ENCODE measurements at regions not wholly inside any gene's neighbourhood (a gene's known extent, or its start where the extent isn't known, plus 50 kb on each side); places are given as distances from the start of the nearest gene placed in this dataset.

DNA sequence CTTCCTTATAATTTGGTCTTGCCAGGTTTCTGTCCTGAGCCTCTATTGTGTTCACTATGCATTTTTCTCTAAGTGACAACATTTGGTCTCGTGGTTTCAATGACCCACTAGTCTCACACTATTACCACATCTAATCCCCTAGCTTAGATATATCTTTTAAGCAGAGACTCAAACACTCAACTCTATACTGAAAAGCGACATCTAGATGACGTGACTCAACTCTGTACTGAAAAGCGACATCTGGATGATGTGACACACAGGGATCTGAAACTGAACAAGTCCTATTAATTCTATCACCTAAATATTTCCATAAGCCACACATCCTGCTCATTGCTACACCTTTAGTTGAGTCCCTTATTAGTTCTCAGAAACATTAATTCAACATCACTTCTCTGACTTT, 141.7 kb upstream of the MBNL1 start:
- TF ChIP-seq CTCF (IDR thresholded peaks at IDR 0.05; ENCODE audit: borderline replicate concordance, extremely low read depth, low read length, poor library complexity, severe bottlenecking): no peak
- no peak for TF ChIP-seq EZH2 (IDR thresholded peaks at IDR 0.05; ENCODE audit: borderline replicate concordance, low read depth, low read length, severe bottlenecking)

All from DND-41 (cell line).